ENCODE measurements at regions not wholly inside any gene's neighbourhood (a gene's known extent, or its start where the extent isn't known, plus 50 kb on each side); places are given as distances from the start of the nearest gene placed in this dataset.

DNA sequence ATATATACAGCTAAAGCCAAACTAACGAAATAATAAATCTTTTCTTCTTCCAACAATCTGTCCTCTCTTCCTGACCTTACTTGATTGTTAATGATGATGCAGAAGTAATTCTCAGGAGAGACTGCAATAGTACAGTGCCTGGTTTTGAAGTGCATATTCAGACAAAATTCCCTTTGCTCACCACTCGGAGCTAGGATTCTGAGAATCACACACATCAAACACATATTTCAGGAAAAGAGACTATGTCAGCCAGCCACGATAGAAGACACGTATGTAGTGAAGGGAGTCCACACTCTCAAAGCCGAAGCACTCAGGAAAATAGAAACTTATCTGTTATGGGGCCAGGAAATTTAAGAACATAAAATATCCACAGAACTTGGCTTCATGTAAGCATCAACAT lies 362.5 kb upstream of the FAT1 start:
- Histone ChIP-seq H3K4ac (ENCODE audit: low read depth, low read length) (no peak overlapping the region), H3K9me3 (ENCODE audit: control insufficient read depth, insufficient read depth, low read length) (no peaks in the 10 kb centered on the region), H2AK5ac (ENCODE audit: low read depth, low read length) (no peak overlapping the region), H3K9me1 (ENCODE audit: insufficient read depth, low read length) (no peaks in the 10 kb centered on the region; the same call in 1 of the 2 replicates), H3K36me3 (ENCODE audit: control insufficient read depth, insufficient read depth, low read length) (no peaks in the 10 kb centered on the region), H3K27me3 (ENCODE audit: control insufficient read depth, insufficient read depth, low read length) (no peaks in the 10 kb centered on the region), H3K18ac (ENCODE audit: low read depth, low read length) (no peak overlapping the region), H3K4me1 (ENCODE audit: control insufficient read depth, insufficient read depth, low read length) (no peaks in the 10 kb centered on the region), H2BK120ac (ENCODE audit: low read depth, low read length) (no peak overlapping the region), H4K8ac (ENCODE audit: low read depth in 2 of 2, low read length in 2 of 2) (no peak overlapping the region), H3K79me1 (ENCODE audit: low read depth in 1 of 2, low read length in 2 of 2) (no peaks in the 10 kb centered on the region), H3K56ac (ENCODE audit: extremely low read depth, insufficient read depth, low read length) (no peak overlapping the region), H4K5ac (ENCODE audit: low read depth, low read length) (no peak overlapping the region), H2BK20ac (ENCODE audit: low read depth, low read length) (no peak overlapping the region), H3K9ac (ENCODE audit: low read depth, low read length) (no peak overlapping the region), H3K23ac (ENCODE audit: low read depth, low read length) (no peak overlapping the region), H2BK15ac (ENCODE audit: low read depth, low read length) (no peak overlapping the region), H3K4me2 (ENCODE audit: low read depth, low read length) (no peak overlapping the region), H2AK9ac (replicated peaks; ENCODE audit: low read depth, low read length, poor library complexity) (no peak overlapping the region), H3K14ac (replicated peaks; ENCODE audit: low read depth, low read length) (no peak overlapping the region), H3K4me3 (ENCODE audit: insufficient read depth, low read depth, low read length) (no peak overlapping the region), H4K91ac (ENCODE audit: insufficient read depth, low read depth, low read length) (no peak overlapping the region), H3K27ac (ENCODE audit: insufficient read depth, low read length) (no peak overlapping the region), H4K20me1 (ENCODE audit: insufficient read depth, low read length) (no peaks in the 10 kb centered on the region), H2BK5ac (ENCODE audit: low read depth, low read length, poor library complexity, severe bottlenecking) (no peak overlapping the region), H2AFZ (replicated peaks; ENCODE audit: low read length, poor library complexity) (no peak overlapping the region)
- BruUV-seq (replicated peaks): no TSS peak
- dilution Hi-C loops (cut with HindIII; ENCODE audit: low sequenced_read_pairs, unreplicated experiment): no loop called here
- no peak for TF ChIP-seq POLR2A (IDR thresholded peaks at IDR 0.05; ENCODE audit: low read depth, low read length)
- no CpG with 5 or more reads among the region's 5 CpGs for WGBS, 2 experiments (ENCODE audit: extremely low coverage in 2 of 2, insufficient read length in 1 of 2)
- no peak for ATAC-seq (ENCODE audit: low read depth)
- intact Hi-C loops (cut with micrococcal nuclease): no loop called here
- POLR2A ChIA-PET (ENCODE audit: unreplicated experiment): no interaction called here
- CTCF ChIA-PET: no interaction called here
- no peak for DNase-seq
- in situ Hi-C loops (cut with MboI; ENCODE audit: low sequenced_read_pairs): no loop called here
